Testis (tissue), 2 donors: ENCODE measurements at regions not wholly inside any gene's neighbourhood (a gene's known extent, or its start where the extent isn't known, plus 50 kb on each side); places are given as distances from the start of the nearest gene placed in this dataset.

Experiments
- POLR2A ChIP-seq: fragments of 450-650 bp; IDR thresholded peaks from one replicate; pipeline ENCODE4 v1.6.1; 2017; ENCODE audit warnings: antibody characterized with exemption, mild to moderate bottlenecking, moderate library complexity
- TF ChIP-seq, protein P1 (sequence below), 3 experiments: fragments of 450-650 bp in 2 of 3; fragments of 200-600 bp in 1 of 3; sonication (generic) in 1 of 3; IDR thresholded peaks; one replicate each; pipeline ENCODE4 v1.5.1; 2016 to 2019; ENCODE audit warnings: antibody characterized with exemption in 3 of 3, mild to moderate bottlenecking in 2 of 3, moderate library complexity in 1 of 3

GRCh38 chr3:94643400-94643799 lies 580.5 kb downstream of the NSUN3 start:
- TF ChIP-seq, protein P1, sequence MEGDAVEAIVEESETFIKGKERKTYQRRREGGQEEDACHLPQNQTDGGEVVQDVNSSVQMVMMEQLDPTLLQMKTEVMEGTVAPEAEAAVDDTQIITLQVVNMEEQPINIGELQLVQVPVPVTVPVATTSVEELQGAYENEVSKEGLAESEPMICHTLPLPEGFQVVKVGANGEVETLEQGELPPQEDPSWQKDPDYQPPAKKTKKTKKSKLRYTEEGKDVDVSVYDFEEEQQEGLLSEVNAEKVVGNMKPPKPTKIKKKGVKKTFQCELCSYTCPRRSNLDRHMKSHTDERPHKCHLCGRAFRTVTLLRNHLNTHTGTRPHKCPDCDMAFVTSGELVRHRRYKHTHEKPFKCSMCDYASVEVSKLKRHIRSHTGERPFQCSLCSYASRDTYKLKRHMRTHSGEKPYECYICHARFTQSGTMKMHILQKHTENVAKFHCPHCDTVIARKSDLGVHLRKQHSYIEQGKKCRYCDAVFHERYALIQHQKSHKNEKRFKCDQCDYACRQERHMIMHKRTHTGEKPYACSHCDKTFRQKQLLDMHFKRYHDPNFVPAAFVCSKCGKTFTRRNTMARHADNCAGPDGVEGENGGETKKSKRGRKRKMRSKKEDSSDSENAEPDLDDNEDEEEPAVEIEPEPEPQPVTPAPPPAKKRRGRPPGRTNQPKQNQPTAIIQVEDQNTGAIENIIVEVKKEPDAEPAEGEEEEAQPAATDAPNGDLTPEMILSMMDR (IDR thresholded peaks at IDR 0.05): no peak
- TF ChIP-seq POLR2A: no peak
